H9 (cell line): ENCODE measurements at regions not wholly inside any gene's neighbourhood (a gene's known extent, or its start where the extent isn't known, plus 50 kb on each side); places are given as distances from the start of the nearest gene placed in this dataset.
"Not testable (repeated sequence)": the region's sequence is repeated elsewhere in the genome, so short reads cannot be mapped to it uniquely, and the experiment has no call there.

Experiments used
- DNase-seq: peaks from one replicate; pipeline ENCODE4 v3.0.0-alpha.2; 2017
- H2AFZ ChIP-seq: one replicate; pipeline ENCODE4 v1.6.1; 2013; ENCODE audit warnings: mild to moderate bottlenecking, low read length, control low read depth, moderate library complexity
- H2AK5ac ChIP-seq: 2 replicates; pipeline ENCODE4 v1.6.1; 2013; ENCODE audit warnings: low read length, control low read depth, mixed read lengths; ENCODE audit not compliant: insufficient read length
- H2BK120ac ChIP-seq: one replicate; pipeline ENCODE4 v1.6.1; 2013; ENCODE audit warnings: low read depth, mild to moderate bottlenecking, low read length, control low read depth, inconsistent platforms; ENCODE audit not compliant: poor library complexity, severe bottlenecking
- H2BK12ac ChIP-seq: 2 replicates; pipeline ENCODE4 v1.6.1; 2013; ENCODE audit warnings: low read length, control low read depth, mixed read lengths, low read depth; ENCODE audit not compliant: insufficient read length
- H2BK15ac ChIP-seq: 2 replicates; pipeline ENCODE4 v1.6.1; 2013; ENCODE audit warnings: low read depth, low read length, control low read depth
- H2BK20ac ChIP-seq: one replicate; pipeline ENCODE4 v1.6.1; 2013; ENCODE audit warnings: low read depth, mild to moderate bottlenecking, low read length, control low read depth, inconsistent platforms; ENCODE audit not compliant: poor library complexity, severe bottlenecking
- H2BK5ac ChIP-seq: 2 replicates; pipeline ENCODE4 v1.6.1; 2013; ENCODE audit warnings: low read length, control low read depth, mixed read lengths; ENCODE audit not compliant: insufficient read length
- H3K14ac ChIP-seq: 2 replicates; pipeline ENCODE4 v1.6.1; 2013; ENCODE audit warnings: low read length, control low read depth; ENCODE audit not compliant: insufficient read depth
- H3K18ac ChIP-seq: 2 replicates; pipeline ENCODE4 v1.6.1; 2013; ENCODE audit warnings: low read depth, mild to moderate bottlenecking, mixed read lengths, low read length, control low read depth; ENCODE audit not compliant: insufficient read length
- H3K23ac ChIP-seq: 2 replicates; pipeline ENCODE4 v1.6.1; 2013; ENCODE audit warnings: low read length, control low read depth, mixed read lengths, low read depth; ENCODE audit not compliant: insufficient read length
- H3K23me2 ChIP-seq: 2 replicates; pipeline ENCODE4 v1.6.1; 2013; ENCODE audit warnings: low read depth, mild to moderate bottlenecking, mixed read lengths, low read length, control low read depth; ENCODE audit not compliant: insufficient read length, poor library complexity, severe bottlenecking
- H3K27ac ChIP-seq: 2 replicates; pipeline ENCODE4 v1.5.1; 2013; ENCODE audit warnings: low read length, control low read depth, mixed read lengths, low read depth; ENCODE audit not compliant: insufficient read length
- H3K27me3 ChIP-seq: 2 replicates; pipeline ENCODE4 v1.6.1; 2013; ENCODE audit warnings: low read length, control low read depth, inconsistent platforms; ENCODE audit not compliant: insufficient read depth
- H3K4ac ChIP-seq: 2 replicates; pipeline ENCODE4 v1.6.1; 2013; ENCODE audit warnings: low read depth, mild to moderate bottlenecking, control low read depth, inconsistent platforms, low read length, moderate library complexity
- H3K4me1 ChIP-seq: 2 replicates; pipeline ENCODE4 v1.6.1; 2013; ENCODE audit warnings: low read length, control low read depth, inconsistent platforms; ENCODE audit not compliant: insufficient read depth
- H3K4me2 ChIP-seq: 2 replicates; pipeline ENCODE4 v1.6.1; 2013; ENCODE audit warnings: low read length, control low read depth, mixed read lengths; ENCODE audit not compliant: insufficient read length, insufficient read depth
- H3K56ac ChIP-seq: 2 replicates; pipeline ENCODE4 v1.6.1; 2013; ENCODE audit warnings: low read depth, mild to moderate bottlenecking, mixed read lengths, low read length, control low read depth; ENCODE audit not compliant: insufficient read length
- H3K79me1 ChIP-seq: 2 replicates; pipeline ENCODE4 v1.6.1; 2013; ENCODE audit warnings: low read depth, mild to moderate bottlenecking, moderate library complexity, low read length, control low read depth, inconsistent platforms; ENCODE audit not compliant: insufficient read depth, poor library complexity, severe bottlenecking
- H3K79me2 ChIP-seq: 2 replicates; pipeline ENCODE4 v1.6.1; 2013; ENCODE audit warnings: low read length, control low read depth, inconsistent platforms; ENCODE audit not compliant: insufficient read depth
- H3K9ac ChIP-seq: 2 replicates; pipeline ENCODE4 v1.6.1; 2013; ENCODE audit warnings: low read length, control low read depth, mixed read lengths; ENCODE audit not compliant: insufficient read length; ENCODE audit errors: extremely low read depth
- H3K9me3 ChIP-seq: one replicate; pipeline ENCODE4 v1.6.1; 2013; ENCODE audit warnings: low read depth, low read length, inconsistent platforms; ENCODE audit not compliant: control insufficient read depth
- H3T11ph ChIP-seq: one replicate; pipeline ENCODE4 v1.6.1; 2013; ENCODE audit warnings: mild to moderate bottlenecking, low read length, control low read depth, inconsistent platforms
- H4K20me1 ChIP-seq: one replicate; pipeline ENCODE4 v1.6.1; 2013; ENCODE audit not compliant: control insufficient read depth, insufficient read length, insufficient read depth
- H4K5ac ChIP-seq: 2 replicates; pipeline ENCODE4 v1.6.1; 2013; ENCODE audit warnings: low read depth, mild to moderate bottlenecking, mixed read lengths, low read length, control low read depth; ENCODE audit not compliant: insufficient read length
- H4K8ac ChIP-seq: replicated peaks from 2 replicates; pipeline ENCODE4 v1.6.1; 2013; ENCODE audit warnings: low read length, control low read depth, mixed read lengths, low read depth; ENCODE audit not compliant: insufficient read length
- H4K91ac ChIP-seq: 2 replicates; pipeline ENCODE4 v1.6.1; 2013; ENCODE audit warnings: low read depth, mild to moderate bottlenecking, moderate library complexity, mixed read lengths, low read length, control low read depth; ENCODE audit not compliant: insufficient read length
- H3K27ac Mint-ChIP-seq, 3 experiments: 2 replicates in 2 of 3; 3 replicates in 1 of 3; pipeline ENCODE4 v1.8.0; 2020 to 2021; ENCODE audit warnings: mixed read lengths in 3 of 3, mild to moderate bottlenecking in 1 of 3, moderate library complexity in 1 of 3
- H3K27me3 Mint-ChIP-seq: 2 replicates; pipeline ENCODE4 v1.8.0; 2021; ENCODE audit warnings: low read depth, mild to moderate bottlenecking, moderate library complexity, mixed read lengths
- H3K36me3 Mint-ChIP-seq, 3 experiments: 2 replicates in 2 of 3; 3 replicates in 1 of 3; pipeline ENCODE4 v1.8.0; 2020 to 2021; ENCODE audit warnings: low read depth in 3 of 3, mixed read lengths in 3 of 3; ENCODE audit not compliant: insufficient read depth in 1 of 3
- H3K4me1 Mint-ChIP-seq, 2 experiments: 2 replicates each; pipeline ENCODE4 v1.8.0; 2020; ENCODE audit warnings: mixed read lengths in 2 of 2
- H3K4me3 Mint-ChIP-seq, 2 experiments: 2 replicates in 1 of 2; 3 replicates in 1 of 2; pipeline ENCODE4 v1.8.0; 2020 to 2021; ENCODE audit warnings: mild to moderate bottlenecking in 2 of 2, mixed read lengths in 2 of 2, moderate library complexity in 1 of 2
- H3K9me3 Mint-ChIP-seq, 2 experiments: 2 replicates in 1 of 2; 3 replicates in 1 of 2; pipeline ENCODE4 v1.8.0; 2020; ENCODE audit warnings: mild to moderate bottlenecking in 2 of 2, mixed read lengths in 2 of 2, moderate library complexity in 1 of 2
- WGBS: extraction: QIAGEN DNeasy Blood & Tissue Kit; methylation state at CpG from one replicate; pipeline ENCODE4 v1.1.7; 2013; ENCODE audit warnings: missing lambda C conversion rate, low lambda C conversion rate, mixed read lengths; ENCODE audit not compliant: insufficient read length; ENCODE audit errors: extremely low coverage; 5-methylcytosine and 5-hydroxymethylcytosine counted together
- TF ChIP-seq, protein P1 (sequence below): fragments of 200-600 bp; sonication (generic); conservative IDR thresholded peaks from 3 replicates; pipeline ENCODE4 v1.8.0; 2021; ENCODE audit warnings: antibody characterized with exemption, mild to moderate bottlenecking

DNA sequence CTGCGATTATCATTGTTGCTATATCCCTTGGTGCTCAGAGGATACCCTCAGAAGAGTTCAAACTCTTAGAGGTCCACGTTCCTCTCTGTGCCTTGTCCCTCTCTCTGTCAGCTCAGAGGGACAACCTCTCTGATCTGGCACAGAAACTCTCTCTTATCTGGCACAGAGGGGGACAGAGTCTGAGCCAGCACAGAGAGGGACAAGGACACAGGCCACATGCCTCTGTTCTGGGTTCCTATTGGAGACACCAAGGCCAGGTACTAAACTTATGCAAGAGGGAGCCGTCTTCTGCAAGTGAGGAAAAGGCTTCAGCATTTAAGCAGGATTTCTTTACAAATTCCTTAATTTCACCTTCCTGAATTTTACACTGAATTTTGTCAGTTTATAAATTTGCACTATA lies 565.2 kb downstream of the TOX3 start:
- no peaks in the 10 kb centered on the region; a peak in 1 of 4 replicates for H3K4me1 Mint-ChIP-seq
- Histone ChIP-seq H2BK5ac (no peak overlapping the region), H2AFZ (no peak overlapping the region), H4K5ac (no peak overlapping the region), H4K20me1 (no peaks in the 10 kb centered on the region), H4K8ac (no peak overlapping the region), H3T11ph (no peak overlapping the region), H3K9ac (no peak overlapping the region), H3K27ac (no peak overlapping the region), H3K27me3 (no peaks in the 10 kb centered on the region), H3K4ac (no peak overlapping the region), H4K91ac (no peak overlapping the region), H3K4me2 (no peak overlapping the region), H2BK120ac (no peak overlapping the region), H3K14ac (no peak overlapping the region), H3K79me2 (no peaks in the 10 kb centered on the region), H3K18ac (no peak overlapping the region), H3K56ac (no peak overlapping the region), H2BK15ac (no peak overlapping the region), H3K79me1 (no peaks in the 10 kb centered on the region), H2AK5ac (no peak overlapping the region), H2BK20ac (no peak overlapping the region), H3K23ac (no peak overlapping the region), H3K9me3 (no peaks in the 10 kb centered on the region), H3K4me1 (no peaks in the 10 kb centered on the region), H2BK12ac (no peak overlapping the region), H3K23me2 (no peaks in the 10 kb centered on the region)
- H3K9me3 Mint-ChIP-seq, result no peaks in the 10 kb centered on the region
- H3K36me3 Mint-ChIP-seq, result no peaks in the 10 kb centered on the region
- TF ChIP-seq, protein P1, sequence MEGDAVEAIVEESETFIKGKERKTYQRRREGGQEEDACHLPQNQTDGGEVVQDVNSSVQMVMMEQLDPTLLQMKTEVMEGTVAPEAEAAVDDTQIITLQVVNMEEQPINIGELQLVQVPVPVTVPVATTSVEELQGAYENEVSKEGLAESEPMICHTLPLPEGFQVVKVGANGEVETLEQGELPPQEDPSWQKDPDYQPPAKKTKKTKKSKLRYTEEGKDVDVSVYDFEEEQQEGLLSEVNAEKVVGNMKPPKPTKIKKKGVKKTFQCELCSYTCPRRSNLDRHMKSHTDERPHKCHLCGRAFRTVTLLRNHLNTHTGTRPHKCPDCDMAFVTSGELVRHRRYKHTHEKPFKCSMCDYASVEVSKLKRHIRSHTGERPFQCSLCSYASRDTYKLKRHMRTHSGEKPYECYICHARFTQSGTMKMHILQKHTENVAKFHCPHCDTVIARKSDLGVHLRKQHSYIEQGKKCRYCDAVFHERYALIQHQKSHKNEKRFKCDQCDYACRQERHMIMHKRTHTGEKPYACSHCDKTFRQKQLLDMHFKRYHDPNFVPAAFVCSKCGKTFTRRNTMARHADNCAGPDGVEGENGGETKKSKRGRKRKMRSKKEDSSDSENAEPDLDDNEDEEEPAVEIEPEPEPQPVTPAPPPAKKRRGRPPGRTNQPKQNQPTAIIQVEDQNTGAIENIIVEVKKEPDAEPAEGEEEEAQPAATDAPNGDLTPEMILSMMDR, result no peak
- no peak for DNase-seq
- 0 out of 2 replicates have a peak, but pooled peaks cover 1% of the 10 kb centered on the region for H3K27me3 Mint-ChIP-seq
- no peak overlapping the region for H3K4me3 Mint-ChIP-seq
- no peak overlapping the region for H3K27ac Mint-ChIP-seq
- WGBS, result no CpG with 5 or more reads among the region's 3 CpGs

DNA sequence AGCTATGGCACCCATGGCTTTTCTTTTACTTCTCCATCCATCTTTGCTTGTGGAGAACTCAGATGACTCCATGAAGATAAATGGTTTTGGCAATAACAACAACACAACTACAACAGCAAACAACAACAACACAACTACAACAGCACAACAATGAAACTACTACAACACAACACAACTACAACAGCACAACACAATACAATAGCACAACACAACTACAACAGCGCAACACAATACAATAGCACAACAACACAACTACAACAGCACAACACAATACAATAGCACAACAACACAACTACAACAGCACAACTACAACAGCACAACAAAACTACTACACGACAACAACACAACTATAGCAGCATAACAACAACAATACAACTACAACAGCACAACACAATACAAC lies 569.4 kb downstream of the TOX3 start:
- H3K56ac ChIP-seq, H3K79me2 ChIP-seq, H2AK5ac ChIP-seq, H3K23ac ChIP-seq, H3K4me2 ChIP-seq, H3T11ph ChIP-seq, H3K27ac Mint-ChIP-seq, H3K9me3 Mint-ChIP-seq, H2BK12ac ChIP-seq, H3K14ac ChIP-seq, H3K4me3 Mint-ChIP-seq, H3K9me3 ChIP-seq, H3K27me3 ChIP-seq, DNase-seq, H4K91ac ChIP-seq, H2AFZ ChIP-seq, H3K27me3 Mint-ChIP-seq, H2BK20ac ChIP-seq, H4K20me1 ChIP-seq, H3K4me1 Mint-ChIP-seq, H3K4me1 ChIP-seq, H3K79me1 ChIP-seq, H3K36me3 Mint-ChIP-seq, H4K8ac ChIP-seq, H2BK5ac ChIP-seq, H4K5ac ChIP-seq, H3K4ac ChIP-seq, H3K18ac ChIP-seq, H3K27ac ChIP-seq, H2BK120ac ChIP-seq, H3K23me2 ChIP-seq, H2BK15ac ChIP-seq, H3K9ac ChIP-seq: not testable (repeated sequence)
- WGBS, result no CpG with 5 or more reads among the region's 2 CpGs
